Stimulated activated CD4-positive, alpha-beta T cell treated with anti-CD3 and anti-CD28 coated beads, Interleukin-15, amount 100 ng/mL, for 1 hour (primary cell): ENCODE measurements at regions not wholly inside any gene's neighbourhood (a gene's known extent, or its start where the extent isn't known, plus 50 kb on each side); places are given as distances from the start of the nearest gene placed in this dataset.

ENCODE experiments used
- DNase-seq, 2 donors: peaks; one replicate each; pipeline ENCODE4 v3.0.0-alpha.2; 2020; ENCODE audit warnings: low read depth in 1 of 2, low spot score in 1 of 2

DNA sequence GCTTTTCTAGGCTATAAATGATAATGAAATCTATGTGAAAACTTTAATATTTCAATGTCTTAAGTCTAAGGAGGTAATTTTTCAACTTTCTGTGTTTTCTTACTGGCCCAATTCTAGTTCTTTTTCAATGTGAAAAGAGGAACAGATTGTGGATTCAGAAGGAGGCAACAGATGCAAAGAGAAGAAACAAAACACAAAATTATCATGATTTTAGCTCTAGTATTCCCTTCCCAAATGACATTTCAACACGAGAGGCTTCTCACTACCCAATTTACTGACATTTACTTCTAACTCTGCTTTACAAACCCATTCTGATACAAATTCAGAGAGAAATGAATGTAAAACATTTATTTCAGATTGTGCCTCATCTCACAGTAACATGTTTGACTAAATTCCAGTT lies 169.4 kb downstream of the WT1 start:
- DNase-seq = no peak

DNA sequence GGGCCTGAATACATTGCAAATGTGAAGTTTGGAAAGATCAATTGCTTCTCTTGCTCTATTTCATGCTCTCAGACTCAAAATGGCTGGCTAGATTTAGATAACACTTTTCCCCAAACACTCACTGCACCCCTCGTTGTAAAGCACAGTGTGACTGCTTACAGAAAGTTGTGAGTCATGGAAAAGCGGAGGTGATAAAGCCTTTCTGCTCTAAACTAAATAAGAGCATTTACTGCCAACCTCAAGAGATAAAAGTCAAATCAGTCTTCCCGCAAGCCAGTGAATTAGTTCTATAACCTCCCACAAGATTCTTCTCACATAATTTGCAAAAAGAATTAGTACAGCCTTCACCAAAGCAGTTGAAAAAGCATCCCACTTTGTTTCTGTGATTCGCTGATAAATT lies 168.7 kb downstream of the WT1 start:
- DNase-seq = no peak

DNA sequence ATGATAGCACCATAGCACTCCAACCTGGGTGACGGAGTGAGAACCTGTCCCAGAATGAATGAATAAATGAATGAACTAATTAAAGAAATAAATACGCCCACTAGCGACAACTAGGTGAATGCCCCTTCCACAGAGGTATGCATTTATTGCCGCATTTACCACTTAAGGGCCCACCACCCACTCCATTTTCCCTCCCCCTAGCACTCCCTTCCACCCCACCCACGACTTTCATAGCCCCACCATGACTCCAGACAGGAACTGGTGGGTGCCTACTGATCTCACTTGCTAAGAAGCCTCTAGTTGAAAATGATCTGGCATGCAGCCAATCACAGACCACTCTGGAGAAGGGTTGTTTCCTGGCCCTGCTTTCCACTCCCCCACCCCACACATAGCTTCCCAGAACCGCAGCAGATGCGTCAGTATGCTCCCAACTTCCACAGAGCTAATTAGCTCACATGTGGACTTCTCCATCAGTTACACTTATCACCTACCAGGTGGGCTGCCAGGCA lies 167.6 kb downstream of the WT1 start:
- DNase-seq = no peak

DNA sequence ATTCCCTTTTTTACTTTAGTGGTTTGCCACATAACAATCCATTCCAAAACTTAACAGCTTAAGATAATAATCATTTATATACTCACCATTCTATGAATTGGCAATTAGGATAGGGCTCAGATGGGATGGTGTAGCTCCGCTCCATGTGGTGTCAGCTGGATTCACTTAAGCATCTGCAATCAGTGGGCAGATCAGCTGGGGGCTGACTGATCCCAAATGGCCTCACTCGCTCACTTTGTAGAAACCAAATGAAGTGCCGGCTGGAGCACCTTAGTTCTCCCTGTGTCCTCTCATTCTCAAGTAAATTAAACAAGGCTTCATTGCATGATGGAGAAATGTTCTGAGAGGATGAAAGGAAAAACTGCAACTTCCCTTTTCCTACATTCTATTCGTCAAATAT lies 161.4 kb downstream of the WT1 start:
- DNase-seq = no peak

DNA sequence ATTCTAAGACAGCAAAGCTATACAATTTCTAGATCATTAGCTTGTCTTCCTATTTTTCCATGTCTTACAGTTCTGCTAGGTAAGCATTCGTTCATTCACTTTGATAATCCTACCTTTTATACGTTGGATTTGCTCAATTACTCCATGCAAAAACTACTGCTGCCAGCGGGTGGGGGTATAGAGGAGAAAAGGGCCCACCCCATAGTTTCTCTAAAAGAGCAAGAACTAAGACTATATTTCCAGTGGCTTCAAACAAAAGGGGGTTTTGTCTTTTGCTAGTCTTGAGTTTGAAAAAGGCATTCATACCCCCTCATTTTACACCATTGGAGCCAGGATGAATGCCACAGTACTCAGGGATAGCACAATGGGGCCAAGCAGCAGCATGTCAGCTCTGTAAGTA lies 155.7 kb downstream of the WT1 start:
- DNase-seq = no peak

DNA sequence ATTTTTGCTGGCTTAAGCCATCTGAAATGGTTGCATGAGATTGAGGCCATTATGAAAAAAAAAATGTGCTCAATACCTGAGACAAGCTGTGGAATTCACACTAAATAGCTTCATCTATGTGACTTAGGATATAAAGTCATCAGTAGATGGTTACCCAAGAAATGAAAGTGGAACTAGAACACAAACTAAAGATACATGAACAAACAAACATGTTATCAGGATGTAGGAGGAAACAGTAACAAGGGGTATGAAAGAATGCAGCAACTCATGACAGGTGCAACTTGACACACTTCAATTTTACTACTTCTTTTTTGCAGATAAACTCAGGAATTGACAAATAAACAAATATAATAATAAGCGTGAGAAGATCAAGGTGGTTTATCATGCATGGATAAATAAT lies 155.0 kb downstream of the WT1 start:
- no peak for DNase-seq

DNA sequence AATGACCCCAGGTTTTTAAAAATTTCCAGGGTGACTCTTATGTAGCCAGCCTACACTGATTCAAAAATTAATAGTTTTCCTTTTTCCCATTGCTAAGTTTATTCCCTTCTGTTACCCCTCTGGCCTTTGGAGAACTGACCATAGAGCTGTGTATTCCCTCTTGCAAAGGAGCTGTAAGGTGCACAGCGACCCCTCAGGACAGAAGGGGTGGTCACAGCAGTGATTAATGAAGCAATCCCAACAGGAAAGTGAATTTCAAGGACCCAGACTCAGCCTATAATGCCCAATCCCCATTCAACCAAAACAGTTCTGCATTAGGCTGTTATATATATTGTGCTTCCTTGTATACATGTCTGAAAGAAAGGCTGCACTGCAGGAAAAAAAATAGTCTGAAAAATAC lies 147.1 kb downstream of the WT1 start:
- DNase-seq = no peak

DNA sequence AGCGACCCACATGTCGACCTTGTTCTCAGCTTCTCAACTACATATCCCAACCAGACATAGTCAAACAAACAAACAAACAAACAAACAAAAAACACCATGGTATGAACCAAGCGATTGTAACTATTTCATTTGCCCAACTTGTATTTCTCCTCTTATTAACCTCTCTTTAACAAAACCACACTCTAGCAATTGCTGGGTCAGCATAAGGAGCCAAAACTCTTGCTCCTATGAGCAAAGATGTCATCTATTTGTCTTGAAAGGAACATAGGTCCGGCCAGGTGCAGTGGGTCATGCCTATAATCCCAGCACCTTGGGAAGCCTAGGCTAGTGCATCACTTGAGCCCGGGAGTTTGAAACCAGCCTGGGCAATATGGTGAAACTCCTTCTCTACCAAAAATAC lies 145.6 kb downstream of the WT1 start:
- DNase-seq = no peak

DNA sequence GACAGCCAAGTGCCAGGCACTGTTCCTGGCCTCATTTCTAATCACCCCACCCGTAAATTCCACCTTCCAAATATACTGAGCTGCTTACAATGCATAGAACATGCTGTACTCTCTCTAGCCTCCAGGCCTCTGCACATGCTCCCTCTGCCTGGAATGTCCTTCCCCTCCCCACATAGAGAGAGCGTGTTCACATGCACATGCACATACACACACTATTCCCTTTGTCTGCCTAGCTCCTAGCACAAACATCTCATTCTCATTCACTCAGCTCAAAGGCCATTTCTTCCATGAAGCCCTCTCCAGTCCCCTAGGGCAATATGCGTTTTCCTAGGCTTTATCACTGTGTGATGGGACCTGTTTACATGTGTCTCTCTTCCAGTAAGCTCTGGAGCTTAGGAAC lies 144.6 kb downstream of the WT1 start:
- DNase-seq = no peak

DNA sequence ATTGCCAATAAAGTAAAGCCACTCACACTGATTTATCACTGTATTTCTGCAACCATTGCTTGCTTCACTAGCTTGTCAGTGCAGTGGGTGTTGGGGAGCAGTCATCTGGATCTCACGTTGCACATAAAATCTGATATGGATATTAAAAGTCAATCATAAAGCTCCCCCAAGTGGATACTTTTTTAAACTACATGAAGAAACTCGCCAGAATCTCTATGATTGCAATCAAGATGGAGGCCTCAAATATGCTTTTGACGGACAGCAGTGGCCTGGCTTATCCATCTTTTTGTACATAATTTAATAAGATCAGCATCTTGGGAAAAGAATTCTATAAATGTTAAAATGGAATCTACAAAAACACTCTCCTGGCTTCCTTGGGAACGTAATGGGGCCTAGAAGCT lies 137.7 kb downstream of the WT1 start:
- DNase-seq = no peak

DNA sequence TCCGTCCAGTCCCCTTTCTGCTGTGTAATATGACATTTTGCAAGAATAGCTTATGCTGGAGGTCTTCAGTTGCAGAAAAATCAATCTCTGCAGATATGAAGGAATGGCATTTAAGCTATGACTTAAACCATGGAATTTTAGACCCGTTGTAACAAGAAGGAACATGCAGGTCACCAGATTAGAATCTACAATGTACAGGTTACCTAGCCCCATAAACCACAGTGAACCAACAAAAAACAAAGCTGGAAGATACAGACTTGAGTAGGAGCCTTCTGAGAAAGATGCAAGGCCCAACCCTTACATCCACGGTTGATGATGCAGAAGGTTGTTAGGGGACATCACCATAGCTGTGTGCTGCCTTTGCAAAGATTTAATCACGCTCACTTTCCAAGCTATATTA lies 132.5 kb downstream of the WT1 start:
- DNase-seq = no peak

DNA sequence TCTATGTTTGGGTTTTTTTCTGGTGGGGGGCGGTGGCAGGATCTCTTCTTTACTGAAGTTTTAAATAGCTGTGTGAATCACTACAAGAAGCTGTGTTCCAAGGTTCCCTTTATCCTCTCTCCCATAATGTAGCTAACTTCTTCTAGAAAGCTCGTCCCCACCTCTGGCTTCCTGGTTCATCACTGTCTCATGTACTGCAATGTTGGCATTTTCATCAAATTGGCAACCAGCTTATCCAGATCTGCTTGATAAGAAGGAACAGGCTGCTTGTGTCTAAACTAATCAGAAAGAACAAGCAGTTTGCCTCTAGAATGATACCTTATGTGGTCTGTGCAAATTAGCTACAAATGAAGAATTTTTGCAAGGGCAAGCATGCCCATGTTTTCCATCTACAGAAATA lies 130.8 kb downstream of the WT1 start:
- no peak for DNase-seq

DNA sequence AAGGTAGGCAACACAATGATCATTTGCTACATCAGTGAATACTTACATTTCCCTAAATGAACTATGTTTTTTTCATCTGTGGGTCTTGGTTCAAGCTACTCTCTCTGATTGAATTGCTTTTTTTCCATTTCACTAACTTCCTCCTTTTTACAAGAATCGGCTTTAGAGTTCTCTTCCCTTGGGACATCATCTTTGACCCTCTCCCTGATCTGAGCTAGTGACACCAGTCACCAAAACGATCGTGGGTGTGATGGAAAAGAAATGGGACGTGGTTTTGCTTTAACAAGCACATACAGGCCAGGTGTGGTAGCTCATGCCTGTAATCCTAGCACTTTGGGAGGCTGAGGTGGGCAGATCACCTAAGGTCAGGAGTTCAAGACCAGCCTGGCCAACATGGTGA lies 129.9 kb downstream of the WT1 start:
- DNase-seq = no peak

DNA sequence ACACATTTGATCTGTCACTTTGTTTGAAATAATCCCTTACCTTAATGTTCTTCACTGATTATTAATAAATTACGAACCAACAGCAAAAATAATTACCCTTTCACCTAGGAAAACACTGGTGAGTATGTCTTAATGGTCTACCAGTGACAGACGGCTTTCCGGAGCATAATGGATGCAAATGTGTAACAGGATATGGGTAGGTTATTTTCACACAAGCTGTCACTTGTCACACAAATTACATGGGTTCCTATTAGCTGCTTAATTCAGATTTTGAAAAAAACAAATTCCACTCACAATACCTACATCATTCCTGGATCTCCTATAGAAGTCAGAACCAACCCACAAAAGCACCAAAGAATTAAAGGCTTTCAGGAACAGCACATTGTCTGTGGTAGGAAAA lies 127.9 kb downstream of the WT1 start:
- no peak for DNase-seq

DNA sequence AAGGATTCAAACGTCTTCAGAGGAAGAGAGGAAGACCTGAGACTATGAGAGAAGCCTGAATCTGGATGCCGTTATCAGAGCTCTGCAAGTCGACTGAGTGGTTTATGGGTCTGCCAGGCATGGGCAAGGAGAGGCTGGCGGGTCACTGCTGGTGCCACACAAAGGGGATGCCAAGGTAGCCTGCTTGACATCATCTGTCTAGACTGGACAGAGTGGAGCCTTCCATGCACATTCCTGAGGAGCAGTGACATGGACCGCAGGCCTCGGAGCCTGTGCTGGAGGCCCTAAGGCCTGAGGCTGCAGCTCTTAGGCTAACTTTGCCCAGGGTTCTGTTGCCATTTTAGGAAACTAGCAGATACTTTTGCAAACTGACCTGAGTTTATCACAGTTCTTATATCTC lies 127.4 kb downstream of the WT1 start:
- DNase-seq = no peak

DNA sequence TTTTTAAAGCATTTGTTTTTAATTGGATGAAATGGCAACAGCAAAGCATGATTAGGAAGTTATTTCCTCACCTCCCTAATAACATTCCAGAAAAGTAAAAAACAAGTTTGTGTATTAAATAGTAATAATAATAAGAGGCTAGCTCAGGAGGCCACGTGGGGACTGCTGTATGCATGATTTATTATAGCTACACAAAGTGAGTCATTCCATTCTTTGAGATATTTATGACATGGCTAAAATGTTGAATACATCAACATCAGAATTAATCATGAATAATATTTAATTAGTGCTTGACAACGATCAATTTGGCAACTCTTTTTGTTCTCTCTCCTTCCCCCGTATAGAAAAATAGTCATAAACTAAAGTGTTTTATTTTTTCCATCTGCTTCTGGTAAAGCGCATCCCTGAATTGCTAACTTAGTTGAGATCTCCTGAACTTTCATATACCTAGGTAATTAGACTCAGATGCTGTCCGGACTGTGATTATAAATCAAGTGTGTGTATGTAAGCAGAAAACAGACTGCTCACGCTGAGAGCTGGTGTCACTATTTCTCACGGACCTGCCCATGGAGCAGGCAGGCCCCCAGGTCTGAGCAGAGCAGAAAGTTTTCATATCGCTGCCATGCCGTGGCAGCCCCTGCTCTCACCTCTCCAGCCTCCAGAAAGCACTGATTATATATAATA lies 125.7 kb downstream of the WT1 start:
- no peak for DNase-seq

DNA sequence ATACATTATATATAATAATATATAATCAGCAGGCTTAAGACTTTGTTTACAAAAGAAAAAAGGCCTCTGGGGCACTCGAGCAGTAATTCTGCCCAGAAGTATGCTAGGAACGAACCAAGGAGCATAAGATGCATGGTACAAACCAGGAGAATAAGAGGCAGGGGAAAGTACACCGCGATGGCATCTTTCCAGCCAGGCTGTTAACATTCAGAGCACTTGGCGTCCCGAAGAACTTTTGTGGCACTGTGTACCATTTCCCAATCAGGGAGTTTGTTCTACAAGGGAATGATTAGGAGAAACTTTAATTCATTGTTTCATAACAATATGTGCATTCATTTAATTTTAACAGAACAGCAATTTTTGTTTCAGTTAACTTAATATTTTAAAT lies 125.1 kb downstream of the WT1 start:
- DNase-seq = no peak

DNA sequence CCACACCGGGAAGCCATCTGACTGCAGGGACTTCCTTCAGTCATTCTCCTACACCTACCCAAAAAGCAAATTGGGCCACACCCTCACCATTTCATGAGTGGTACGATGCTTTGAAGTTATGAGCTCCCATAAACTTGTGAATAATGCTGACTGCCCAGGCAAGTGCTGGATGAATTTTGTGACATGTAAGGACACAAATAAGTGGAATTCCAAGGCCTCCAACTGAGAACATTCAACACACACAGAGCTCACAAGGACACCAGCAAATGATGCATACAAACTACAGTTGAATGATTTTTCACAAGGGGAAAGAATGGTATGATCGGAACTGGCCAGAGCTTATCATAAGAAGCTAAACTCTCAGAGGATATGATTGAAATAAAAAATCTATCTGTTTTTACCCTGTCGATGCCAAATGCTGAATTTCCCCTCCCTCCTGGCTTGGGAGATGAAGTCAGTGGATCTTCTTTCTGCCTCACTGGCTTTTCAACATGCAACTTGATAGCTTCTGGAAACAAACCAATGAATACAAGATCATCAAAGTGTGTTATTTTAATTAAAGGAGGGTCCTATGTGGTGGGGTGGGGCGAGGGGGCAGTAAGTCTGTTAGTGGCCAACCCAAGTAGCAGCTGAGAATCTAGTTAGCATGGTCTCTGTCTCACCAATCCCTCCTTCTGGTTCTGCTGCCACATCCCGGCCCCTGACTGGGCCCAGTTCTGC lies 123.8 kb downstream of the WT1 start:
- DNase-seq = no peak

DNA sequence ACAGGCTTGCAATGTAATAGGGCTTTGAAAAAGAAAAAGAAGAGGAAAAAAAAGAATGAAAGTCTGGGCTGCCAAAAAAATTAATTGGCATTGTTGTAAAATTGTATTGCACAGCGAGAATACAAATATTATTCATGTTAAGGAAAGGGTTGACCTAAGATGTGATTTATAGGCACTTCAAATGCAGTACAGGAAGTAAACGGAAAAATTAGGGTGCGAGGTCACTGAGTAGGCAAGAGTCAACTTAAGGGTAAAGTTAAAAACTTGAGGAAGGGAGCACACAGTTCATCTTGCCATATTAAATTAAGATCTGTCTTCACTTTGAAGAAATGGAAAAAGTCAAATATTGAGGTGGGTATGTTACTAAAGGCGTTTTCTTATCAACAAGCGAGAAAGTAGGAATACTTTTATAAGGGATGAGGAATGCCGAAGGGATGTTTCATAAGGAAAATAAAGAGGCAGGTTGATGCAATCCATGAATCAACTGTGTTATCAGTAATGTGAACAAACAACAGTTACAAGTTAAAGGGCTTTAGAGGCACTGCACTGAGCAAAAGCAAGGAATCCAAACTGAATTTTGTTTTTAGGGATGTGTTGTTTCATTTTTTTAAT lies 123.0 kb downstream of the WT1 start:
- no peak for DNase-seq

DNA sequence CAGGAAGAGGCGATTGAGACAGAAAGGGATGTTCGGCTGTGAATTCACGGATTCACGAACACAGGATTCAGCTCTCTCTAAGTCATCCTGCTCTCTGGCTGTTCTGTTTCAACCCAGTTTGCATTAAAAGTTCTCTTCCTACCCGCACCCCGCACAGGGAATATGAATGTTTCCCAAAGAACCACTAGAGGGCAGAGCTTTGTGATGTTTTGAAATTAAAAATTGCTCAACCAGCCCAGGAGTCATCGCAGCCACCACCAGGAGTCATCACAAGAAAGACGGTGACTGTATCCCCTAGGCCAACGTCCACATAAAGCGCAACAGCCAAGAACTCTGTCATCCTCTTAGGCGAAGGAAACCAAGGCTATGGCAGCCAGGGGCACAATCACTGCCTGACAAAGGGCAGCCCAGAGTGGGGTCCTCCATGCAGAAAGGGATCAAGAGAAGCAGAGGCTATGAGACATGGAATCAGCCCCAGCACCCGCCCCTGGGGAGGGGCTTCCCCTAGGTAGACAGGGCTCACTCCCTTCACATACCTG lies 122.4 kb downstream of the WT1 start:
- DNase-seq = no peak

DNA sequence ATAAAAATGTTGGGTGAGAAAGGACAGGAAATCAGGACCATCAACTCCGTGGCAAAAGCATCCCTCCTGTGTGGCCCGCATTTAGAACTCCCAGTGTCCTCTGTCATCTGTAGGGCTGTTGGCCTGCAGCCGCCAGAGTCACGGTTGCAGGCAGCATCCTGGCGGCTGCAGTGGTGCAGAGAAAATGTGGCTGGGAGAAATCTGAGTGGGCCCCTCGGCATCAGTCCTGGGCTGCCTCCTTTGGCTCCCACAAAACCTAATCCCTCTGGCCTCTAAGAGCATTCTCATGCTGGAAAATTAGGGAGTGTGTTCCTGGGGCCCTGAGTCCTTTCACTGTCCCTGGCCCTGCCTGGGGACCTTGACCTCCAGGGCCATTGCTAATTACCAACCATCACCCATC lies 121.9 kb downstream of the WT1 start:
- DNase-seq = no peak

DNA sequence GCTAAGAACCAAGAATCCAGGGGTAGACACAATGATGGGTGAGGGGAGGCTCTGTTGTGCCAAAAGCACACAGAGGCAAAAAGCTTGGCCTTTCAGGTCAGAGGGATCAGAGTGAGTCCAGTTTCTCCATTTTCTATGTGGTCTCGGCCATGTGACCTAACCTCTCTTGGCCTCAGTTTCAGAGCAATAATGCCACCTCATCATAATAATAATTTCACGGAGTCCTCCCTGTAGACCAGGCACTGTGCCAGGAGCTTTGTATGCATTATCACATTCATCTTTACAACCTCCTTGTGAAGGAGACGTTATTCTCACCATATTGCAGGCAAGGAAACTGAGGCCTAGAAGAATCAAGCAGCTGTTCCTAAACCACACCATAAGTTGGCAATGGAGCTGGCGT lies 120.2 kb downstream of the WT1 start:
- no peak for DNase-seq
